Choroid plexus epithelial cell (primary cell): ENCODE measurements at regions not wholly inside any gene's neighbourhood (a gene's known extent, or its start where the extent isn't known, plus 50 kb on each side); places are given as distances from the start of the nearest gene placed in this dataset.

ENCODE experiments used
- DNase-seq: peaks from one replicate; pipeline ENCODE4 v3.0.0-alpha.2; 2010; ENCODE audit warnings: low read depth
- H3K4me3 ChIP-seq: 2 replicates; pipeline ENCODE4 v1.5.1; 2011; ENCODE audit warnings: low read depth, mild to moderate bottlenecking, control low read depth, low read length, moderate library complexity
- TF ChIP-seq, protein P1 (sequence below): conservative IDR thresholded peaks from 2 replicates; pipeline ENCODE4 v1.5.1; 2011; ENCODE audit warnings: low read depth, mild to moderate bottlenecking, control low read depth, inconsistent platforms, low read length, moderate library complexity

DNA sequence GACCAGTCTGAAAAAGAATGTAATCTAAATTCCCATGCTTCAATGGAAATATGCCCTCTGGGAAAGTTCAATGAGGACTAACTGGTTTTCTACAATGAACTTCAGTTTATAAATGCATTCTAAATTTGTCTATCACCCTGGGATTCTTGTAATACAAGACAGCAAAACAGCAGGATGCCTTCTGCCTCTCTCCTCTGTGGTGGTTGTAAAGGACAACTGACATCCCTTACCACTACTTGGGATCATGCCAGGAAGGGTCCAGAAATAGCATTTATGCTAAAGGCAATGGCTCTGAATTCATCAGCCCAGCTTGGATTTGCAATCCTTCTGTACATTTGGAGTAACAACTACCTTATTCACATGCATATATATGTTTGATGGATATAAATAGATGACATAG lies 97.3 kb upstream of the ADAMTS16 start:
- H3K4me3 ChIP-seq, result no peak overlapping the region
- TF ChIP-seq, protein P1, sequence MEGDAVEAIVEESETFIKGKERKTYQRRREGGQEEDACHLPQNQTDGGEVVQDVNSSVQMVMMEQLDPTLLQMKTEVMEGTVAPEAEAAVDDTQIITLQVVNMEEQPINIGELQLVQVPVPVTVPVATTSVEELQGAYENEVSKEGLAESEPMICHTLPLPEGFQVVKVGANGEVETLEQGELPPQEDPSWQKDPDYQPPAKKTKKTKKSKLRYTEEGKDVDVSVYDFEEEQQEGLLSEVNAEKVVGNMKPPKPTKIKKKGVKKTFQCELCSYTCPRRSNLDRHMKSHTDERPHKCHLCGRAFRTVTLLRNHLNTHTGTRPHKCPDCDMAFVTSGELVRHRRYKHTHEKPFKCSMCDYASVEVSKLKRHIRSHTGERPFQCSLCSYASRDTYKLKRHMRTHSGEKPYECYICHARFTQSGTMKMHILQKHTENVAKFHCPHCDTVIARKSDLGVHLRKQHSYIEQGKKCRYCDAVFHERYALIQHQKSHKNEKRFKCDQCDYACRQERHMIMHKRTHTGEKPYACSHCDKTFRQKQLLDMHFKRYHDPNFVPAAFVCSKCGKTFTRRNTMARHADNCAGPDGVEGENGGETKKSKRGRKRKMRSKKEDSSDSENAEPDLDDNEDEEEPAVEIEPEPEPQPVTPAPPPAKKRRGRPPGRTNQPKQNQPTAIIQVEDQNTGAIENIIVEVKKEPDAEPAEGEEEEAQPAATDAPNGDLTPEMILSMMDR, result no peak
- no peak for DNase-seq

DNA sequence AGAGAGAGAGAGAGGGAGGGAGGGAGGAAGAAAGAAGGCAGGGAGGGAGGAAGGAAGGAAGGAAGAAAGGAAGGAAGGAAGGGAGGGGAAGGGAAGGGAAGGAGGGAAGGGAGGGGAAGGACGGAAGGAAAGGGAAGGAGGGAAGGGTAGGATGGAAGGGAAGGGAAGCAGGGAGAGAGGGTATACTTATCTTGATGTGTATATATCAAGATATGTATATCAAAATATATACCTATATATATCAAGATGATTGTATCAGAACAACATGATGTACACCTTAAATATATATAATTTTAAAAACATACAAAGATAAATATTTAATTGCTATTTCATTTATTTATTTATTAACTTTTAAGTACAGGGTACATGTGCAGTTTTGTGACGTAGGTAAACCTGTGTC lies 96.8 kb upstream of the ADAMTS16 start:
- no peak for DNase-seq
- TF ChIP-seq, protein P1, result no peak
- no peak overlapping the region for H3K4me3 ChIP-seq

DNA sequence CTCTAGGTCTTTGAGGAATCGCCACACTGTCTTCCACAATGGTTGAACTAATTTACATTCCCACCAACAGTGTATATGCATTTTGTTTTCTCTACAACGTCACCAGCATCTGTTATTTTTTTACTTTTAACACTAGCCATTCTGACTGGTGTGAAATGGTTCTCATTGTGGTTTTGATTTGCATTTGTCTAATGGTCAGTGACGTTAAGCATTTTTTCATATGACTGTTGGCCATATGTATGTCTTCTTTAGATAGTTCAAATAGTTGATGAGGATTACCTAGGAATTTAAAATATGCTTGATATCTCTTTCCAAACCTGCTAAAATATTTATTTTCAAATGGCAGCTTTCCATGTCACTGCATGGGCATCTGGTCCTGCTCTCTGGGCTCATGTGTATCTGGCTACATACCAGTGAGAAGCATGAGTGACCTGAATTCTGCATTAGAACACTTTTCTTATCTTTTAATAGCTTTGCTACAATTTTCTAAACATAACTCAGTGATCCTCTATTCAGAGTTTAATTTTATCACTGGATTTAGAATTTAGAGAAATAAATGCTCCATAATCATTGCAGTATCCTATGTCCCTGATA lies 95.8 kb upstream of the ADAMTS16 start:
- DNase-seq, result no peak
- no peak overlapping the region for H3K4me3 ChIP-seq
- TF ChIP-seq, protein P1, result no peak

DNA sequence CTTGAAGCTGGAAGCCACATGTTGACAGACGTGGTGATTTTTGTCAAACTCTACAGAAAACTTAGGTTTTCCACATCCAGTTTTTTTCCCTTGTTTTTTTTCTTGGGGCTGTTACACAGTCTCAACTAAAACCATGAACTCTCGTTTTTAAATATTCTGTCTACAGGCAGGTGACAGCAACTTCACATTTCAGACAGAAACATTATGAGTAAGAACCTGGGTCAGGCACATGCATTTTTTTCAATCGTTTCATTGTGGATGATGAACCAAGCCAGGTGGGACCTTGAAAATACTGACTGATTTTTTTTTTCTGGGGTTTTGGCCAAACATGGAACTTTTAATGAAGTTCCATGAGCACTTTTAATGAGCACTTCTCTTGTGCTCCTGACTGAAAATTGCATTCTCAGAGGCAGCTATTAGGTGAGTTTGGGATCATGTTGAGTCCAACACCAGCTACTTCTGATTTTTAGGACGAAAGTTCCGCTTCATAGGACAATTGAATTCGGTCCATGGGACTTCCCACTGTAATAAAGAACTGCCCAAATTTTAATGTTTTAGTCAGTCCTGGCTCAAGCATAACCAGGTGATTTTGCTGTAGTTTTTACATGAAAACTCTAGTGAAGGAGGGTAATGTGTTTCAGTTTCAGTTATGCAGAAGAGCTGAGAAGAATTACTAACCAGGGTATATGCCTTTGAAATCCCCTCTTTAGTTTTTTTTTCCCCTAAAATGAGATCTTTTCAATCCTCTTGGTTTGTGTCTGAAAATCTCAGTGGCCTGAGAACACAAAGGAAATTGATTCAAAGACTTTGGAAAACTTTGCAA lies 93.2 kb upstream of the ADAMTS16 start:
- no peak for DNase-seq
- no peak overlapping the region for H3K4me3 ChIP-seq
- TF ChIP-seq, protein P1, result no peak

DNA sequence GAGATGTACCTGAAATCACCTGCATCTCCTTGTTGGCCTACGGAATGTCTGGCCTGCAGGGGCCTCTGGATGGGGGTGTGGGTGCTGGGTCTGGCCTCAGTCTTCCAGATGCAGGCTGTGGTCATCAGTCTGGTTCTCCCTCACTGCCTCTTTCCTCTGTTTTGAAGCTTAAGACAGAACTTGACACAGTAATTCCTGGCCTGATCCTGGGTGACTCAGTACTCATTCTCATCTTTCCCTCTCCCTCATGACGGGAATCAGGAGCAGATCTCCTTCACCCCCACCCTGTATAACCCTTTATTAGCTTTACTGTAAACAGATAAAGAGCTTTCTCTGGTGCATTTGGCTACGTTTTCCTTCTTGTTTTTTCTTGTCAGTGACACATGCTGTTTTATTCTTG lies 89.3 kb upstream of the ADAMTS16 start:
- DNase-seq, result no peak
- no peak overlapping the region for H3K4me3 ChIP-seq
- TF ChIP-seq, protein P1, result no peak

DNA sequence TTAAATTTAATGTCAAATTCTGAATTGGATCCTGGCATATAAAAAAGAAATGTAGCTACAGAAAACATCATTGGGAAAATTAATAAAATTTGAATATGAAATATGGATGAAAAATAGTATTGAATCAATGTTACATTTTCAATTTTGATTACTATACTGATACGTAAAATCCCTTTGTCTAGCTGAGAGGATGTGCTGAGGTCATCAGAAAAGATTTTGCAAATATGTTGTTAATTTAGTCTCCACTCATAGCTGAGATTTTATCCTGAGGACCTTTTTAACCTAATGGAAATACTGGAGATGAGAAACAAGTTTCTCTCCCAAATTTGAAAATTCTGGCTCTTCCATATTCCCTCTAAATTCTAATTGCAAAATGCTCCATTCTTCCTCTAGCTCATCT lies 84.4 kb upstream of the ADAMTS16 start:
- TF ChIP-seq, protein P1, result no peak
- no peak overlapping the region for H3K4me3 ChIP-seq
- DNase-seq, result no peak

DNA sequence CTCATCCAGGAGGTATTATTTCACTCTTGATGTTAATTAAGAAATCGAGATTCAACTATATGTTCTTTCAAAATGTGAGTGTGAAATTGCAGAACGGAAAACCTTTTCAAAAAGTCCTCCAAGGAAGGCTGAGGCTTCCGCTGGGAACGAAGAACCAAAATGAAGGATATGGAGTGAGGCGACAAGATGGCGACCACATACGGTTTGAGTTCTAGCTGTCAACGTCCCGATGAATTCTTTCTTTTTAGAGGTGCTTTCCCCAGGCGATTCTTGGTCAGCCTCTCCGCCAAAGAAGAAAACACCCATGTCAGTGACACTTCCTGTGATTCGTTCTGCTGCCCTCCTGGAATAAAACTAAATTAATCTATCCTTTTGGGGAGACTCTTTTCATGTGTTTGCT lies 78.3 kb upstream of the ADAMTS16 start:
- no peak overlapping the region for H3K4me3 ChIP-seq
- no peak for DNase-seq
- TF ChIP-seq, protein P1, result no peak
